Keratinocyte (primary cell): ENCODE measurements at regions not wholly inside any gene's neighbourhood (a gene's known extent, or its start where the extent isn't known, plus 50 kb on each side); places are given as distances from the start of the nearest gene placed in this dataset.

ENCODE experiments used
- CTCF ChIP-seq, 3 experiments: IDR thresholded peaks in 1 of 3; conservative IDR thresholded peaks in 1 of 3; optimal IDR thresholded peaks in 1 of 3; 2 replicates in 2 of 3; 3 replicates in 1 of 3; pipeline versions ENCODE3 to v1.5.1; 2011; ENCODE audit warnings: low read length in 3 of 3, mild to moderate bottlenecking in 3 of 3, moderate library complexity in 2 of 3, control low read depth in 1 of 3, inconsistent platforms in 1 of 3; ENCODE audit not compliant: insufficient read depth in 2 of 3; ENCODE audit errors: extremely low read depth in 1 of 3
- EZH2 ChIP-seq: IDR thresholded peaks from one replicate; pipeline ENCODE4 v1.6.1; 2012; ENCODE audit warnings: inconsistent platforms, mild to moderate bottlenecking, low read length, moderate library complexity

- TF ChIP-seq CTCF (optimal IDR thresholded peaks at IDR 0.05 in 1 of 3, IDR thresholded peaks at IDR 0.05 in 1 of 3, conservative IDR thresholded peaks at IDR 0.05 in 1 of 3; ENCODE audit: extremely low read depth in 1 of 3, insufficient read depth in 2 of 3, low read length in 3 of 3) (no peak), EZH2 (no peak)
Measured at GRCh38 chr5:23412515-23412914, 94.9 kb upstream of the PRDM9 start.
